ENCODE measurements at regions not wholly inside any gene's neighbourhood (a gene's known extent, or its start where the extent isn't known, plus 50 kb on each side); places are given as distances from the start of the nearest gene placed in this dataset.

- H3K23ac ChIP-seq (ENCODE audit: insufficient read length), result no peak overlapping the region
- no peak overlapping the region for H2BK12ac ChIP-seq (ENCODE audit: low read depth, low read length)
- no peak overlapping the region for H3K4me3 ChIP-seq (ENCODE audit: extremely low read depth in 1 of 4, insufficient read depth in 2 of 4, low read depth in 3 of 4, low read length in 4 of 4)
- no peak overlapping the region for H2BK15ac ChIP-seq (ENCODE audit: low read length)
- no peak overlapping the region for H3K4me2 ChIP-seq (ENCODE audit: insufficient read depth in 1 of 2, low read depth in 2 of 2, low read length in 2 of 2)
- no peak overlapping the region for H3K14ac ChIP-seq (ENCODE audit: insufficient read length)
- H3K36me3 ChIP-seq (ENCODE audit: control insufficient read depth in 2 of 4, insufficient read depth in 4 of 4, low read length in 3 of 4), result no peaks in the 10 kb centered on the region
- H3K23me2 ChIP-seq (ENCODE audit: low read depth, low read length), result no peaks in the 10 kb centered on the region
- no peak for DNase-seq (ENCODE audit: low read depth in 1 of 2, low spot score in 2 of 2)
- no peak overlapping the region for H4K91ac ChIP-seq (replicated peaks; ENCODE audit: insufficient read length, low read length)
- H4K8ac ChIP-seq (ENCODE audit: extremely low read depth, insufficient read depth, low read length), result no peak overlapping the region
- 90% methylated on average over 2 of the region's 2 CpGs; no CpG with 5 or more reads in 1 of the 2 experiments for WGBS, 2 experiments (ENCODE audit: extremely low coverage in 1 of 2, insufficient coverage in 1 of 2, insufficient read length in 1 of 2, insufficient replicate concordance in 2 of 2, low coverage in 1 of 2, low lambda C conversion rate in 2 of 2, missing lambda C conversion rate in 1 of 2)
- no peak overlapping the region for H3K9ac ChIP-seq (replicated peaks in 1 of 4; ENCODE audit: extremely low read depth in 1 of 4, low read depth in 3 of 4, low read length in 3 of 4)
- H4K20me1 ChIP-seq (replicated peaks in 1 of 2; ENCODE audit: control insufficient read depth in 1 of 2, insufficient read depth in 2 of 2, low read length in 2 of 2), result no peaks in the 10 kb centered on the region
- H3K4ac ChIP-seq (replicated peaks; ENCODE audit: insufficient read length, low read depth, low read length), result no peak overlapping the region
- no peak overlapping the region for H2BK20ac ChIP-seq (ENCODE audit: low read length)
- H2AFZ ChIP-seq (ENCODE audit: low read length), result no peak overlapping the region
- FAIRE-seq, result no peak
- H3K27ac ChIP-seq (ENCODE audit: low read depth, low read length), result no peak overlapping the region
- no peaks in the 10 kb centered on the region for H3K27me3 ChIP-seq (replicated peaks in 1 of 4; ENCODE audit: control insufficient read depth in 3 of 4, extremely low read depth in 1 of 4, insufficient read depth in 3 of 4, low read length in 3 of 4)
- no peaks in the 10 kb centered on the region for H3K79me1 ChIP-seq (ENCODE audit: low read depth, low read length)
- H2AK5ac ChIP-seq (ENCODE audit: low read depth, low read length), result no peak overlapping the region
- no peaks in the 10 kb centered on the region for H3K79me2 ChIP-seq (ENCODE audit: control insufficient read depth in 1 of 2, insufficient read depth in 2 of 2, low read length in 2 of 2)
- H3K4me1 ChIP-seq (replicated peaks in 1 of 4; ENCODE audit: control insufficient read depth in 3 of 4, insufficient read depth in 4 of 4, low read length in 3 of 4), result no peaks in the 10 kb centered on the region
- no peak overlapping the region for H4K5ac ChIP-seq (ENCODE audit: insufficient read length, low read depth, low read length)
- no peaks in the 10 kb centered on the region for H3K9me3 ChIP-seq (ENCODE audit: insufficient read depth in 2 of 2, low read depth in 1 of 2, low read length in 1 of 2)
- POLR2A ChIA-PET (ENCODE audit: partially characterized antibody), result no interaction called here
- H3K18ac ChIP-seq (ENCODE audit: extremely low read depth, low read length), result no peak overlapping the region
- no peak overlapping the region for H2BK120ac ChIP-seq (replicated peaks; ENCODE audit: low read depth, low read length)
- CTCF ChIA-PET (ENCODE audit: partially characterized antibody), result no interaction called here
- H3K56ac ChIP-seq (replicated peaks; ENCODE audit: insufficient read length, low read depth, low read length), result no peak overlapping the region
- H2BK5ac ChIP-seq (ENCODE audit: low read depth, low read length), result no peak overlapping the region
- TF ChIP-seq SAP30 (IDR thresholded peaks at IDR 0.05; ENCODE audit: insufficient read depth, insufficient replicate concordance, low read length), result no peak
- TF ChIP-seq POLR2A (IDR thresholded peaks at IDR 0.05; ENCODE audit: control extremely low read depth in 1 of 2, low read depth in 2 of 2, low read length in 2 of 2), result no peak
- TF ChIP-seq CHD1 (IDR thresholded peaks at IDR 0.05; ENCODE audit: low read depth, low read length), result no peak
- no peak for TF ChIP-seq KDM4A (IDR thresholded peaks at IDR 0.05; ENCODE audit: low read depth, low read length, severe bottlenecking)
- no peak for TF ChIP-seq TCF12 (IDR thresholded peaks at IDR 0.05; ENCODE audit: low read depth, low read length)
- TF ChIP-seq JUND (IDR thresholded peaks at IDR 0.05; ENCODE audit: low read length), result no peak
- no peak for TF ChIP-seq EP300 (IDR thresholded peaks at IDR 0.05; ENCODE audit: borderline replicate concordance in 1 of 2, low read depth in 2 of 2, low read length in 2 of 2)
- no peak for TF ChIP-seq SP4 (IDR thresholded peaks at IDR 0.05; ENCODE audit: low read length)
These were observed 1851.1 kb upstream of the IGFBP7 start for GRCh38 chr4:58961283-58961682.
